H9 (cell line): ENCODE measurements at regions not wholly inside any gene's neighbourhood (a gene's known extent, or its start where the extent isn't known, plus 50 kb on each side); places are given as distances from the start of the nearest gene placed in this dataset.

ENCODE experiments used
- DNase-seq: peaks from one replicate; pipeline ENCODE4 v3.0.0-alpha.2; 2017
- H2AFZ ChIP-seq: one replicate; pipeline ENCODE4 v1.6.1; 2013; ENCODE audit warnings: mild to moderate bottlenecking, low read length, control low read depth, moderate library complexity
- H2AK5ac ChIP-seq: 2 replicates; pipeline ENCODE4 v1.6.1; 2013; ENCODE audit warnings: low read length, control low read depth, mixed read lengths; ENCODE audit not compliant: insufficient read length
- H2BK120ac ChIP-seq: one replicate; pipeline ENCODE4 v1.6.1; 2013; ENCODE audit warnings: low read depth, mild to moderate bottlenecking, low read length, control low read depth, inconsistent platforms; ENCODE audit not compliant: poor library complexity, severe bottlenecking
- H2BK12ac ChIP-seq: 2 replicates; pipeline ENCODE4 v1.6.1; 2013; ENCODE audit warnings: low read length, control low read depth, mixed read lengths, low read depth; ENCODE audit not compliant: insufficient read length
- H2BK15ac ChIP-seq: 2 replicates; pipeline ENCODE4 v1.6.1; 2013; ENCODE audit warnings: low read depth, low read length, control low read depth
- H2BK20ac ChIP-seq: one replicate; pipeline ENCODE4 v1.6.1; 2013; ENCODE audit warnings: low read depth, mild to moderate bottlenecking, low read length, control low read depth, inconsistent platforms; ENCODE audit not compliant: poor library complexity, severe bottlenecking
- H2BK5ac ChIP-seq: 2 replicates; pipeline ENCODE4 v1.6.1; 2013; ENCODE audit warnings: low read length, control low read depth, mixed read lengths; ENCODE audit not compliant: insufficient read length
- H3K14ac ChIP-seq: 2 replicates; pipeline ENCODE4 v1.6.1; 2013; ENCODE audit warnings: low read length, control low read depth; ENCODE audit not compliant: insufficient read depth
- H3K18ac ChIP-seq: 2 replicates; pipeline ENCODE4 v1.6.1; 2013; ENCODE audit warnings: low read depth, mild to moderate bottlenecking, mixed read lengths, low read length, control low read depth; ENCODE audit not compliant: insufficient read length
- H3K23ac ChIP-seq: 2 replicates; pipeline ENCODE4 v1.6.1; 2013; ENCODE audit warnings: low read length, control low read depth, mixed read lengths, low read depth; ENCODE audit not compliant: insufficient read length
- H3K23me2 ChIP-seq: 2 replicates; pipeline ENCODE4 v1.6.1; 2013; ENCODE audit warnings: low read depth, mild to moderate bottlenecking, mixed read lengths, low read length, control low read depth; ENCODE audit not compliant: insufficient read length, poor library complexity, severe bottlenecking
- H3K27ac ChIP-seq: 2 replicates; pipeline ENCODE4 v1.5.1; 2013; ENCODE audit warnings: low read length, control low read depth, mixed read lengths, low read depth; ENCODE audit not compliant: insufficient read length
- H3K27me3 ChIP-seq: 2 replicates; pipeline ENCODE4 v1.6.1; 2013; ENCODE audit warnings: low read length, control low read depth, inconsistent platforms; ENCODE audit not compliant: insufficient read depth
- H3K4ac ChIP-seq: 2 replicates; pipeline ENCODE4 v1.6.1; 2013; ENCODE audit warnings: low read depth, mild to moderate bottlenecking, control low read depth, inconsistent platforms, low read length, moderate library complexity
- H3K4me1 ChIP-seq: 2 replicates; pipeline ENCODE4 v1.6.1; 2013; ENCODE audit warnings: low read length, control low read depth, inconsistent platforms; ENCODE audit not compliant: insufficient read depth
- H3K4me2 ChIP-seq: 2 replicates; pipeline ENCODE4 v1.6.1; 2013; ENCODE audit warnings: low read length, control low read depth, mixed read lengths; ENCODE audit not compliant: insufficient read length, insufficient read depth
- H3K56ac ChIP-seq: 2 replicates; pipeline ENCODE4 v1.6.1; 2013; ENCODE audit warnings: low read depth, mild to moderate bottlenecking, mixed read lengths, low read length, control low read depth; ENCODE audit not compliant: insufficient read length
- H3K79me1 ChIP-seq: 2 replicates; pipeline ENCODE4 v1.6.1; 2013; ENCODE audit warnings: low read depth, mild to moderate bottlenecking, moderate library complexity, low read length, control low read depth, inconsistent platforms; ENCODE audit not compliant: insufficient read depth, poor library complexity, severe bottlenecking
- H3K79me2 ChIP-seq: 2 replicates; pipeline ENCODE4 v1.6.1; 2013; ENCODE audit warnings: low read length, control low read depth, inconsistent platforms; ENCODE audit not compliant: insufficient read depth
- H3K9ac ChIP-seq: 2 replicates; pipeline ENCODE4 v1.6.1; 2013; ENCODE audit warnings: low read length, control low read depth, mixed read lengths; ENCODE audit not compliant: insufficient read length; ENCODE audit errors: extremely low read depth
- H3K9me3 ChIP-seq: one replicate; pipeline ENCODE4 v1.6.1; 2013; ENCODE audit warnings: low read depth, low read length, inconsistent platforms; ENCODE audit not compliant: control insufficient read depth
- H3T11ph ChIP-seq: one replicate; pipeline ENCODE4 v1.6.1; 2013; ENCODE audit warnings: mild to moderate bottlenecking, low read length, control low read depth, inconsistent platforms
- H4K20me1 ChIP-seq: one replicate; pipeline ENCODE4 v1.6.1; 2013; ENCODE audit not compliant: control insufficient read depth, insufficient read length, insufficient read depth
- H4K5ac ChIP-seq: 2 replicates; pipeline ENCODE4 v1.6.1; 2013; ENCODE audit warnings: low read depth, mild to moderate bottlenecking, mixed read lengths, low read length, control low read depth; ENCODE audit not compliant: insufficient read length
- H4K8ac ChIP-seq: replicated peaks from 2 replicates; pipeline ENCODE4 v1.6.1; 2013; ENCODE audit warnings: low read length, control low read depth, mixed read lengths, low read depth; ENCODE audit not compliant: insufficient read length
- H4K91ac ChIP-seq: 2 replicates; pipeline ENCODE4 v1.6.1; 2013; ENCODE audit warnings: low read depth, mild to moderate bottlenecking, moderate library complexity, mixed read lengths, low read length, control low read depth; ENCODE audit not compliant: insufficient read length
- H3K27ac Mint-ChIP-seq, 3 experiments: 2 replicates in 2 of 3; 3 replicates in 1 of 3; pipeline ENCODE4 v1.8.0; 2020 to 2021; ENCODE audit warnings: mixed read lengths in 3 of 3, mild to moderate bottlenecking in 1 of 3, moderate library complexity in 1 of 3
- H3K27me3 Mint-ChIP-seq: 2 replicates; pipeline ENCODE4 v1.8.0; 2021; ENCODE audit warnings: low read depth, mild to moderate bottlenecking, moderate library complexity, mixed read lengths
- H3K36me3 Mint-ChIP-seq, 3 experiments: 2 replicates in 2 of 3; 3 replicates in 1 of 3; pipeline ENCODE4 v1.8.0; 2020 to 2021; ENCODE audit warnings: low read depth in 3 of 3, mixed read lengths in 3 of 3; ENCODE audit not compliant: insufficient read depth in 1 of 3
- H3K4me1 Mint-ChIP-seq, 2 experiments: 2 replicates each; pipeline ENCODE4 v1.8.0; 2020; ENCODE audit warnings: mixed read lengths in 2 of 2
- H3K4me3 Mint-ChIP-seq, 2 experiments: 2 replicates in 1 of 2; 3 replicates in 1 of 2; pipeline ENCODE4 v1.8.0; 2020 to 2021; ENCODE audit warnings: mild to moderate bottlenecking in 2 of 2, mixed read lengths in 2 of 2, moderate library complexity in 1 of 2
- H3K9me3 Mint-ChIP-seq, 2 experiments: 2 replicates in 1 of 2; 3 replicates in 1 of 2; pipeline ENCODE4 v1.8.0; 2020; ENCODE audit warnings: mild to moderate bottlenecking in 2 of 2, mixed read lengths in 2 of 2, moderate library complexity in 1 of 2
- WGBS: extraction: QIAGEN DNeasy Blood & Tissue Kit; methylation state at CpG from one replicate; pipeline ENCODE4 v1.1.7; 2013; ENCODE audit warnings: missing lambda C conversion rate, low lambda C conversion rate, mixed read lengths; ENCODE audit not compliant: insufficient read length; ENCODE audit errors: extremely low coverage; 5-methylcytosine and 5-hydroxymethylcytosine counted together
- TF ChIP-seq, protein P1 (sequence below): fragments of 200-600 bp; sonication (generic); conservative IDR thresholded peaks from 3 replicates; pipeline ENCODE4 v1.8.0; 2021; ENCODE audit warnings: antibody characterized with exemption, mild to moderate bottlenecking

DNA sequence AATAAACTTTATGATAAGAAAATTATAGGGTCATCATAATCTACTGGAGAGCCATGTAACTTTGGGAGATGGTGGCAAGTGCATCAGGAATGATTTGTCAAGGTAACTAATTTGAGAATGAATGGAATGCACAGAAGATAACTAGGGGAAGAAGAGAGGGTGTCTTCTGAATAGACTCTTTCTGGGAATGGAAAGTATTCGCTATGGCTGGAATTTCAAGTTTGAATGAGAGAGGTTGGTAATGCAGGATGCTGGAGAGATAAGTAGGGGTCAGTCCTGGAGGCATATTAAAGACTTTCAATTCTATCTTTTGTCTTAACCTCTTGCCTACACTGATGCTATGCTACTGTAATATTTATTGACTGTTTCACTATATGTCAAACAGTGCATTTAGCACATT is 714.2 kb downstream of the CETN3 start:
- no peak for DNase-seq
- Mint-ChIP-seq H3K9me3 (no peaks in the 10 kb centered on the region), H3K4me1 (peaks cover 16 to 28% of the 10 kb centered on the region in 2 experiments), H3K27ac (no peak overlapping the region; a peak in 1 of 7 replicates), H3K27me3 (no peaks in the 10 kb centered on the region; the same call in 1 of the 2 replicates), H3K36me3 (no peaks in the 10 kb centered on the region), H3K4me3 (no peak overlapping the region)
- H3K23me2 ChIP-seq: no peaks in the 10 kb centered on the region
- H2BK20ac ChIP-seq: no peak overlapping the region
- no peak overlapping the region for H2BK120ac ChIP-seq
- no peak overlapping the region for H3K23ac ChIP-seq
- no peaks in the 10 kb centered on the region; the same call in 1 of the 2 replicates for H3K4me1 ChIP-seq
- no peak overlapping the region for H2AFZ ChIP-seq
- no peak overlapping the region for H4K8ac ChIP-seq
- no CpG with 5 or more reads among the region's 1 CpG for WGBS
- TF ChIP-seq, protein P1, sequence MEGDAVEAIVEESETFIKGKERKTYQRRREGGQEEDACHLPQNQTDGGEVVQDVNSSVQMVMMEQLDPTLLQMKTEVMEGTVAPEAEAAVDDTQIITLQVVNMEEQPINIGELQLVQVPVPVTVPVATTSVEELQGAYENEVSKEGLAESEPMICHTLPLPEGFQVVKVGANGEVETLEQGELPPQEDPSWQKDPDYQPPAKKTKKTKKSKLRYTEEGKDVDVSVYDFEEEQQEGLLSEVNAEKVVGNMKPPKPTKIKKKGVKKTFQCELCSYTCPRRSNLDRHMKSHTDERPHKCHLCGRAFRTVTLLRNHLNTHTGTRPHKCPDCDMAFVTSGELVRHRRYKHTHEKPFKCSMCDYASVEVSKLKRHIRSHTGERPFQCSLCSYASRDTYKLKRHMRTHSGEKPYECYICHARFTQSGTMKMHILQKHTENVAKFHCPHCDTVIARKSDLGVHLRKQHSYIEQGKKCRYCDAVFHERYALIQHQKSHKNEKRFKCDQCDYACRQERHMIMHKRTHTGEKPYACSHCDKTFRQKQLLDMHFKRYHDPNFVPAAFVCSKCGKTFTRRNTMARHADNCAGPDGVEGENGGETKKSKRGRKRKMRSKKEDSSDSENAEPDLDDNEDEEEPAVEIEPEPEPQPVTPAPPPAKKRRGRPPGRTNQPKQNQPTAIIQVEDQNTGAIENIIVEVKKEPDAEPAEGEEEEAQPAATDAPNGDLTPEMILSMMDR: no peak
- H2AK5ac ChIP-seq: no peak overlapping the region
- no peak overlapping the region for H3K9ac ChIP-seq
- no peak overlapping the region for H4K5ac ChIP-seq
- no peak overlapping the region for H3K4me2 ChIP-seq
- no peak overlapping the region for H3K18ac ChIP-seq
- no peaks in the 10 kb centered on the region for H3K79me2 ChIP-seq
- H3K14ac ChIP-seq: no peak overlapping the region
- no peak overlapping the region for H2BK5ac ChIP-seq
- H3K56ac ChIP-seq: no peak overlapping the region
- no peak overlapping the region for H3K27ac ChIP-seq
- H3K79me1 ChIP-seq: no peaks in the 10 kb centered on the region
- no peak overlapping the region for H3T11ph ChIP-seq
- H2BK15ac ChIP-seq: no peak overlapping the region
- no peak overlapping the region for H2BK12ac ChIP-seq
- no peaks in the 10 kb centered on the region for H3K9me3 ChIP-seq
- no peak overlapping the region for H4K91ac ChIP-seq
- no peaks in the 10 kb centered on the region for H3K27me3 ChIP-seq
- H3K4ac ChIP-seq: no peak overlapping the region
- H4K20me1 ChIP-seq: no peaks in the 10 kb centered on the region
